ENCODE measurements at regions not wholly inside any gene's neighbourhood (a gene's known extent, or its start where the extent isn't known, plus 50 kb on each side); places are given as distances from the start of the nearest gene placed in this dataset.
"Not testable (repeated sequence)": the region's sequence is repeated elsewhere in the genome, so short reads cannot be mapped to it uniquely, and the experiment has no call there.

DNA sequence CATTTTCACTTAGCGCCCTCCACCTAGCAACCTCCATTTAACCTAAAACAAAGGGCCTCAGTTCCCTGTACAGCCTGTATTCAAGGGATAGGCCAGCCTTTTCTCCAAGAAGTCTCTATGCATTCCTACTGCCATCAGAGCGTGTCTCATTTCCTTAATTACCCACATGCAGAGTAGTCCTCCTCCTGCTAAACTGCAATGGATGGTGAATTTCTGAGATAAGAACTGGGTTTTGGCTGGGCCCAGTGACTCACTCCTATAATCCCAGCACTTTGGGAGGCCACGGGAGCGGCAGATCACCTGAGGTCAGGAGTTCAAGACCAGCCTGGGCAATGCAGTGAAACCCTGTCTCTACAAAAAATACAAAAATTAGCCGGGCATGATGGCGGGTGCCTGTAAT is 71.1 kb upstream of the GPR158 start:
- H3K36me3 Mint-ChIP-seq (ENCODE audit: low read depth) = no peaks in the 10 kb centered on the region
- DNase-seq (ENCODE audit: low spot score) = no peak
- no peak overlapping the region for H3K27ac Mint-ChIP-seq
- no peaks in the 10 kb centered on the region for H3K4me1 Mint-ChIP-seq (ENCODE audit: low read depth)
- peaks cover 2% of the 10 kb centered on the region for H3K27me3 Mint-ChIP-seq (ENCODE audit: insufficient read depth)
- H3K9me3 Mint-ChIP-seq = no peaks in the 10 kb centered on the region
- no peak overlapping the region for H3K4me3 Mint-ChIP-seq
- intact Hi-C loops (cut with micrococcal nuclease) = no loop called here

DNA sequence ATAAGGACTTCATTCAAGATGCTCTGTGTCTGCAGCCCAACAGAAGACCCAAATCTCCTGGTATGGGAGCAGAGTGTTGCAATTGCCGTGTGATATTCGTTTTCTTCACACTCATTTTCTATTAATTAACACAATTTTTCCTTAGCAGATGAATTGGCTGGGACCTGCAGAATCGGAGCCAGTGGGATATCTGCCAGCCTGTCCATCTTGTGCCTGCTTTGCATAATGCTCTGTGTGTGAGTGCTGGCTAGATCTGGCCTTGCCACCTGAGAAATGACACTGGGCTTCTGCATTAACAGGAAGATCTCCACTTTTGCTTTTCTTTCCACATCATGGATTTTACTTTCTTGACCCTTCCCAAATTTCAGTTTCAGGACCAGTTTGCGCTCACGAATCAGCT is 70.4 kb upstream of the GPR158 start:
- Mint-ChIP-seq H3K9me3 (no peaks in the 10 kb centered on the region), H3K27me3 (ENCODE audit: insufficient read depth) (peaks cover 2% of the 10 kb centered on the region), H3K4me1 (ENCODE audit: low read depth) (no peaks in the 10 kb centered on the region), H3K4me3 (no peak overlapping the region), H3K27ac (no peak overlapping the region), H3K36me3 (ENCODE audit: low read depth) (no peaks in the 10 kb centered on the region)
- DNase-seq (ENCODE audit: low spot score) = no peak
- intact Hi-C loops (cut with micrococcal nuclease) = no loop called here

DNA sequence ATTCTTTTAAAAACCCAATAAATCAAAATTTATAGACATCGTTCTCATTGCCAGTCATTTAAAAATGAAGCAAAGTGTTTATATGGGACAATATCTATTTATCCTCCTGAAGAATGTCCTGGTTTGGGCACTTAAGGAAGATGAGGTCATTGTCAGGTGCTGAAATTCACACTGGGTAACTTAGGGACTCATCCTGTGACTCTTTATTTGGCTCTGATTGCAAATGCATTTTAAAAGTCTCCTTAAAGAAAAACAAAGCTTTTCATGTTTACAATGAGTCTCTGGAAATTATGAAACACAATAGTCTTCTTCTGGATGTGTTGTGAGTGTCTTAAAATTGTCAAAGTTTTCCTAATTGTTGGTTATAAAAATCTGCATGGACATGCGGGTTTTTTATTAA is 69.5 kb upstream of the GPR158 start:
- DNase-seq (ENCODE audit: low spot score) = no peak
- no peaks in the 10 kb centered on the region for H3K36me3 Mint-ChIP-seq (ENCODE audit: low read depth)
- intact Hi-C loops (cut with micrococcal nuclease) = no loop called here
- H3K27ac Mint-ChIP-seq = no peak overlapping the region
- no peaks in the 10 kb centered on the region for H3K9me3 Mint-ChIP-seq
- H3K4me3 Mint-ChIP-seq = no peak overlapping the region
- peaks cover 2% of the 10 kb centered on the region for H3K27me3 Mint-ChIP-seq (ENCODE audit: insufficient read depth)
- no peaks in the 10 kb centered on the region for H3K4me1 Mint-ChIP-seq (ENCODE audit: low read depth)

GRCh38 chr10:25105743-25106260 is 69.0 kb upstream of the GPR158 start:
- Mint-ChIP-seq H3K9me3 (no peaks in the 10 kb centered on the region), H3K36me3 (ENCODE audit: low read depth) (no peaks in the 10 kb centered on the region), H3K4me1 (ENCODE audit: low read depth) (no peaks in the 10 kb centered on the region), H3K27me3 (ENCODE audit: insufficient read depth) (peaks cover 2% of the 10 kb centered on the region), H3K27ac (no peak overlapping the region), H3K4me3 (no peak overlapping the region)
- no peak for DNase-seq (ENCODE audit: low spot score)
- intact Hi-C loops (cut with micrococcal nuclease) = no loop called here

- no peak for DNase-seq (ENCODE audit: low spot score)
- Mint-ChIP-seq H3K36me3 (ENCODE audit: low read depth) (no peaks in the 10 kb centered on the region), H3K27me3 (ENCODE audit: insufficient read depth) (peaks cover 2% of the 10 kb centered on the region), H3K27ac (no peak overlapping the region), H3K4me3 (no peak overlapping the region), H3K4me1 (ENCODE audit: low read depth) (no peaks in the 10 kb centered on the region), H3K9me3 (no peaks in the 10 kb centered on the region)
- intact Hi-C loops (cut with micrococcal nuclease) = no loop called here
Measured at GRCh38 chr10:25107756-25108155, 67.0 kb upstream of the GPR158 start.

- H3K36me3 Mint-ChIP-seq (ENCODE audit: low read depth); H3K4me1 Mint-ChIP-seq (ENCODE audit: low read depth); DNase-seq (ENCODE audit: low spot score); H3K4me3 Mint-ChIP-seq; H3K9me3 Mint-ChIP-seq; intact Hi-C loops (cut with micrococcal nuclease); H3K27ac Mint-ChIP-seq; H3K27me3 Mint-ChIP-seq (ENCODE audit: insufficient read depth): not testable (repeated sequence)
Measured at GRCh38 chr10:25109896-25110295, 64.9 kb upstream of the GPR158 start.

DNA sequence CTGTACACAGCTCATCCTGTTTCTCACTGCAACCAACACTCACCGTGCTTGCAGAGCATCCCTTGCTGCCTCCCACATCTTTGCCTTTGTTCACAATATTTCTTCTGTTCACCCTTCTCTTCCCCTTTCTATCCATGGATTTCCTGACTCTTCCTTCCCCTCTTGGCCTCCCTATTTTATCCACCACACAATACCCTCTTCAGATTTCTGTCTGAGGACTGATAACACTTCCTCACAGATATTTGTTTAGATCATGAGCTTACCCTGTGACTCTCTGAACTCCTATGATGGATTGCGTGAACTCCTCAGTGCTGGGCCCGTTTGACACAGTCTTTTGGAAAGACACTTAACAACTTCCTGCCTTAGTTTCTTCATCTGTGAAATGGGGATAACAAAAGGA is 62.8 kb upstream of the GPR158 start:
- no peaks in the 10 kb centered on the region for H3K4me1 Mint-ChIP-seq (ENCODE audit: low read depth)
- no peak overlapping the region for H3K27ac Mint-ChIP-seq
- intact Hi-C loops (cut with micrococcal nuclease) = no loop called here
- no peaks in the 10 kb centered on the region for H3K9me3 Mint-ChIP-seq
- H3K27me3 Mint-ChIP-seq (ENCODE audit: insufficient read depth) = peaks cover 5% of the 10 kb centered on the region
- no peaks in the 10 kb centered on the region for H3K36me3 Mint-ChIP-seq (ENCODE audit: low read depth)
- no peak for DNase-seq (ENCODE audit: low spot score)
- H3K4me3 Mint-ChIP-seq = no peak overlapping the region

GRCh38 chr10:25113191-25114035 is 61.4 kb upstream of the GPR158 start:
- Mint-ChIP-seq H3K36me3 (ENCODE audit: low read depth) (no peaks in the 10 kb centered on the region), H3K9me3 (no peaks in the 10 kb centered on the region), H3K27ac (no peak overlapping the region), H3K4me1 (ENCODE audit: low read depth) (no peaks in the 10 kb centered on the region), H3K4me3 (no peak overlapping the region), H3K27me3 (ENCODE audit: insufficient read depth) (peaks cover 5% of the 10 kb centered on the region)
- DNase-seq (ENCODE audit: low spot score) = peak; percentile 9
- intact Hi-C loops (cut with micrococcal nuclease) = loop anchor here (1.0 kb wide), 1 partner anchor 114 kb away; no protein-coding TSS in a partner anchor

DNA sequence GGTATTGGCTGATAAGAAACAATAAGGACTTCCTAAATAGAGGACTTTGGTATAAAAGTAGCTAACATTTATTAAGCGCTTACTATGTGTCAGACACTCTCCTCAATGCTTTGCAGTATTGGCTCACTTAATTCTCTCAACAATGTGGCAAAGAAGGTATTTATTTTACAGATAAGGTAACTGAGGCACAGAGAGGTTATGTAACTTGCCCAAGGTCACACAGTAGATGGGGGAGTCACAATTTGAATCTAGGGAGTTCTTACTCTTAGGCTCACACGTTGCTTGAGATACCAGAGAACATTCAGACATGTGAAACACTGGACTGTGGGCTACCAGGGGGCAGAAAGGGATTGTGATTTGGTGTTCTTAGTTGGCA is 60.8 kb upstream of the GPR158 start:
- H3K27me3 Mint-ChIP-seq (ENCODE audit: insufficient read depth) = peaks cover 5% of the 10 kb centered on the region
- H3K4me3 Mint-ChIP-seq = no peak overlapping the region
- no peak for DNase-seq (ENCODE audit: low spot score)

GRCh38 chr10:25117757-25118156 is 57.0 kb upstream of the GPR158 start:
- intact Hi-C loops (cut with micrococcal nuclease) = no loop called here
- Mint-ChIP-seq H3K9me3 (no peaks in the 10 kb centered on the region), H3K4me3 (no peak overlapping the region), H3K27ac (no peak overlapping the region), H3K27me3 (ENCODE audit: insufficient read depth) (peaks cover 5% of the 10 kb centered on the region), H3K36me3 (ENCODE audit: low read depth) (no peaks in the 10 kb centered on the region), H3K4me1 (ENCODE audit: low read depth) (no peaks in the 10 kb centered on the region)
- no peak for DNase-seq (ENCODE audit: low spot score)

More for the DNA sequence above, 60.8 kb upstream of the GPR158 start:
- H3K4me1 Mint-ChIP-seq (ENCODE audit: low read depth) = no peaks in the 10 kb centered on the region
- H3K36me3 Mint-ChIP-seq (ENCODE audit: low read depth) = no peaks in the 10 kb centered on the region
- intact Hi-C loops (cut with micrococcal nuclease) = no loop called here
- H3K27ac Mint-ChIP-seq = no peak overlapping the region
- no peaks in the 10 kb centered on the region for H3K9me3 Mint-ChIP-seq

DNA sequence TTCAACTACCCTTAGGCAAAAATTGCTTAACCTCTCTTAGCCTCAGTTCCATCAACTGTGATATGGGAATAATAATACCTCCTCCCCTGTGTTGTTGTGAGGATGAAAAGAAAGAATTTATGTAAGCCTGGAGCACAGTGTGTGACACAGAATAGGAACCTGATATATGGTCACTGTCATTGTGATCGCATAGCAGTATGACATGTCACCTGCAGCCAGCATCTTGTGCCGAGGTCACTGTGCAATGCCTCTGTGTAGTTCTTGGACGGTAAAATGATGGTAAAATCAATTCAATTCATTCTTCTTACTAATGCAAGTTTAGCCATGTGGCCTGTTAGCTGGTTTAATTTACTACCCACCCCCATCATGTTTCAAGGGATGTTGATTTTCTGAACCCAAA is 54.6 kb upstream of the GPR158 start:
- Mint-ChIP-seq H3K27ac (no peak overlapping the region), H3K4me1 (ENCODE audit: low read depth) (no peaks in the 10 kb centered on the region), H3K36me3 (ENCODE audit: low read depth) (no peaks in the 10 kb centered on the region), H3K4me3 (no peak overlapping the region), H3K27me3 (ENCODE audit: insufficient read depth) (no peaks in the 10 kb centered on the region), H3K9me3 (no peaks in the 10 kb centered on the region)
- intact Hi-C loops (cut with micrococcal nuclease) = no loop called here
- no peak for DNase-seq (ENCODE audit: low spot score)
